Natural killer cell (primary cell): ENCODE measurements at regions not wholly inside any gene's neighbourhood (a gene's known extent, or its start where the extent isn't known, plus 50 kb on each side); places are given as distances from the start of the nearest gene placed in this dataset.

ENCODE experiments used
- ATAC-seq, 3 donors: fragments of 150-1000 bp in 2 of 3; fragments of 200-7000 bp in 1 of 3; cut with Tn5 transposase; 1 replicate in 1 of 3; 2 replicates in 2 of 3; pipeline ENCODE4 v1.10.0; 2021; ENCODE audit warnings: mild to moderate bottlenecking in 2 of 3, moderate library complexity in 2 of 3
- DNase-seq, 2 donors: peaks; one replicate each; pipeline versions ENCODE4 v3.0.0 to v3.0.0-alpha.2; 2013 to 2021; ENCODE audit warnings: mixed read lengths in 1 of 2
- H3K27ac ChIP-seq: one replicate; pipeline ENCODE4 v1.5.1; 2013; ENCODE audit warnings: mild to moderate bottlenecking, low read length
- H3K27me3 ChIP-seq: one replicate; pipeline ENCODE4 v1.6.1; 2013; ENCODE audit warnings: low read length; ENCODE audit not compliant: control insufficient read depth, insufficient read depth
- H3K36me3 ChIP-seq: one replicate; pipeline ENCODE4 v1.6.1; 2013; ENCODE audit warnings: low read length; ENCODE audit not compliant: control insufficient read depth, insufficient read depth
- H3K4me1 ChIP-seq: one replicate; pipeline ENCODE4 v1.6.1; 2013; ENCODE audit warnings: low read length; ENCODE audit not compliant: control insufficient read depth, insufficient read depth
- H3K4me3 ChIP-seq: one replicate; pipeline ENCODE4 v1.5.1; 2013; ENCODE audit warnings: low read length
- H3K9me3 ChIP-seq: one replicate; pipeline ENCODE4 v1.6.1; 2013; ENCODE audit warnings: low read length; ENCODE audit not compliant: control insufficient read depth, insufficient read depth
- H3K27ac Mint-ChIP-seq, 2 donors: one replicate each; pipeline ENCODE4 v1.8.0; 2022; ENCODE audit warnings: mild to moderate bottlenecking in 2 of 2, mixed read lengths in 2 of 2, moderate library complexity in 1 of 2
- H3K27me3 Mint-ChIP-seq, 2 donors: one replicate each; pipeline ENCODE4 v1.8.0; 2022; ENCODE audit warnings: low read depth in 2 of 2, mixed read lengths in 2 of 2
- H3K36me3 Mint-ChIP-seq: one replicate; pipeline ENCODE4 v1.8.0; 2022; ENCODE audit warnings: mixed read lengths
- H3K4me1 Mint-ChIP-seq, 2 donors: one replicate each; pipeline ENCODE4 v1.8.0; 2022; ENCODE audit warnings: mixed read lengths in 2 of 2
- H3K4me3 Mint-ChIP-seq: one replicate; pipeline ENCODE4 v1.8.0; 2022; ENCODE audit warnings: mild to moderate bottlenecking, moderate library complexity, mixed read lengths
- H3K9me3 Mint-ChIP-seq, 2 donors: one replicate each; pipeline ENCODE4 v1.8.0; 2022; ENCODE audit warnings: mixed read lengths in 2 of 2
- CTCF ChIP-seq: fragments of 200-600 bp; IDR thresholded peaks from one replicate; pipeline ENCODE4 v1.8.0; 2022; ENCODE audit warnings: antibody characterized with exemption
- WGBS: methylation state at CpG from one replicate; pipeline ENCODE4 v1.1.7; 2013; ENCODE audit warnings: missing lambda C conversion rate; ENCODE audit not compliant: insufficient coverage; 5-methylcytosine and 5-hydroxymethylcytosine counted together
- intact Hi-C: fragments of 100-400 bp; cut with micrococcal nuclease; formaldehyde crosslinking; loops from one replicate; pipeline ENCODE4 v1.14.2; 2022

GRCh38 chr13:109297628-109298027 lies 488.8 kb downstream of the IRS2 start:
- Histone ChIP-seq H3K4me1 (no peaks in the 10 kb centered on the region), H3K36me3 (no peaks in the 10 kb centered on the region), H3K9me3 (peaks cover 5% of the 10 kb centered on the region), H3K27ac (no peak overlapping the region), H3K4me3 (no peak overlapping the region), H3K27me3 (no peaks in the 10 kb centered on the region)
- H3K27ac Mint-ChIP-seq = no peak overlapping the region
- no peak for TF ChIP-seq CTCF
- H3K4me3 Mint-ChIP-seq = no peak overlapping the region
- H3K36me3 Mint-ChIP-seq = no peaks in the 10 kb centered on the region
- H3K4me1 Mint-ChIP-seq = no peaks in the 10 kb centered on the region
- intact Hi-C loops = no loop called here
- H3K27me3 Mint-ChIP-seq = peaks cover 0 to 10% of the 10 kb centered on the region in 2 donors
- H3K9me3 Mint-ChIP-seq = no peaks in the 10 kb centered on the region
- ATAC-seq = no peak
- 75% methylated on average over 2 of the region's 2 CpGs for WGBS
- DNase-seq = no peak

- Mint-ChIP-seq H3K27me3 (no peaks in the 10 kb centered on the region), H3K27ac (no peak overlapping the region), H3K9me3 (no peaks in the 10 kb centered on the region), H3K4me1 (no peaks in the 10 kb centered on the region), H3K36me3 (no peaks in the 10 kb centered on the region), H3K4me3 (no peak overlapping the region)
- H3K36me3 ChIP-seq = no peaks in the 10 kb centered on the region
- DNase-seq = no peak
- peaks cover 5% of the 10 kb centered on the region for H3K9me3 ChIP-seq
- no peak for TF ChIP-seq CTCF
- no peaks in the 10 kb centered on the region for H3K27me3 ChIP-seq
- WGBS = 94% methylated on average over 3 of the region's 3 CpGs
- intact Hi-C loops = no loop called here
- H3K4me3 ChIP-seq = no peak overlapping the region
- ATAC-seq = peak in 1 of 3 donors; percentile 25
- no peaks in the 10 kb centered on the region for H3K4me1 ChIP-seq
- no peak overlapping the region for H3K27ac ChIP-seq
These were observed 493.2 kb downstream of the IRS2 start for GRCh38 chr13:109293166-109293565.

GRCh38 chr13:109288151-109288709 lies 498.2 kb downstream of the IRS2 start:
- no peak for ATAC-seq
- Mint-ChIP-seq H3K4me1 (no peaks in the 10 kb centered on the region), H3K36me3 (no peaks in the 10 kb centered on the region), H3K4me3 (no peak overlapping the region), H3K27me3 (no peaks in the 10 kb centered on the region), H3K27ac (no peak overlapping the region), H3K9me3 (no peaks in the 10 kb centered on the region)
- Histone ChIP-seq H3K4me3 (no peak overlapping the region), H3K4me1 (no peaks in the 10 kb centered on the region), H3K9me3 (no peaks in the 10 kb centered on the region), H3K36me3 (no peaks in the 10 kb centered on the region), H3K27me3 (no peaks in the 10 kb centered on the region), H3K27ac (no peak overlapping the region)
- no peak for TF ChIP-seq CTCF
- intact Hi-C loops = no loop called here
- WGBS = 85% methylated on average over 6 of the region's 6 CpGs
- no peak for DNase-seq

GRCh38 chr13:109287553-109287952 lies 498.8 kb downstream of the IRS2 start:
- DNase-seq (no peak), ATAC-seq (no peak)
- Histone ChIP-seq H3K4me1 (no peaks in the 10 kb centered on the region), H3K4me3 (no peak overlapping the region), H3K27me3 (no peaks in the 10 kb centered on the region), H3K36me3 (no peaks in the 10 kb centered on the region), H3K9me3 (no peaks in the 10 kb centered on the region), H3K27ac (no peak overlapping the region)
- no peaks in the 10 kb centered on the region for H3K36me3 Mint-ChIP-seq
- intact Hi-C loops = no loop called here
- TF ChIP-seq CTCF = no peak
- no peaks in the 10 kb centered on the region for H3K4me1 Mint-ChIP-seq
- no peaks in the 10 kb centered on the region for H3K27me3 Mint-ChIP-seq
- no peak overlapping the region for H3K27ac Mint-ChIP-seq
- H3K4me3 Mint-ChIP-seq = no peak overlapping the region
- H3K9me3 Mint-ChIP-seq = no peaks in the 10 kb centered on the region
